Forelimb muscle (tissue), 1 donor: ENCODE measurements at regions not wholly inside any gene's neighbourhood (a gene's known extent, or its start where the extent isn't known, plus 50 kb on each side); places are given as distances from the start of the nearest gene placed in this dataset.
A peak's percentile ranks its signal among the peaks of the same experiment; 100 is the strongest.
"Not testable (repeated sequence)": the region's sequence is repeated elsewhere in the genome, so short reads cannot be mapped to it uniquely, and the experiment has no call there.

Source experiments
- DNase-seq: peaks from one replicate; pipeline ENCODE4 v3.0.0-alpha.2; 2013; ENCODE audit warnings: low read depth

GRCh38 chr22:40094485-40094884, 83.2 kb upstream of the TNRC6B start:
- no peak for DNase-seq

- not testable (repeated sequence) for DNase-seq
These were observed 77.8 kb upstream of the TNRC6B start for GRCh38 chr22:40099887-40100286.

DNA sequence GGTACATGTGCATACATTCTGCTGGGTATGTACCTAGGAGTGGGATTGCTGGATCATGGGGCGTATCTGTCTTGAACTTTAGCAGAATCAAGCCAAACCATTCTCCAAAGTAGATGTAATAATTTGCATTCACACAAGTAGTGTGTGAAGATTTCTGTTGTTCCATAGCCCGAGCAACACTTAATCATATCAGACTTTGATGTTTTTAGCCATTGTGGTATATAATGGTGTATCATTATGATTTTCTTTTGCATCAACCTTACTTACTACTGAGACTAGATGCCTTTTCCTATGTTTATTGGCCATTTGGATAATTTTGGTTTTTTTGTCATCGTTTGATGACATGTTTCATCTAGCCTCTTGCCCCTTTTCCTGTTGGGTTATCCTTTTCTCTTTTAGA, 72.0 kb upstream of the TNRC6B start:
- DNase-seq, result no peak

- no peak for DNase-seq
These were observed 70.5 kb upstream of the TNRC6B start for GRCh38 chr22:40107244-40107643.

- DNase-seq, result peak; percentile 72
These were observed 69.8 kb upstream of the TNRC6B start for GRCh38 chr22:40107851-40108378.

- no peak for DNase-seq
These were observed 69.3 kb upstream of the TNRC6B start for GRCh38 chr22:40108396-40108795.

DNA sequence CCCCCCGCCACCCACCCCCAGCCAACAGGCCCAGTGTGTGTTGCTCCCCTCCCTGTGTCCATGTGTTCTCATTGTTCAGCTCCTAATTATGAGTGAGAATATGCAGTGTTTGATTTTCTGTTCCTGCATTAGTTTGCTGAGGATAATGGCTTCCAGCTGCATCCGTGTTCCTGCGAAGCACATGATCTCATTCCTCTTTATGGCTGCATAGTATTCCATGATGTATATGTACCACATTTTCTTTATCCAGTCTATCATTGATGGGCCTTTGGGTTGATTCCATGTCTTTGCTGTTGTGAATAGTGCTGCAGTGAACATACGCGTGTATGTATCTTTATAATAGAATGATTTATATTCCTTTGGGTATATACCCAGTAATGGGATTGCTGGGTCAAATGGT, 68.8 kb upstream of the TNRC6B start:
- DNase-seq, result not testable (repeated sequence)

DNA sequence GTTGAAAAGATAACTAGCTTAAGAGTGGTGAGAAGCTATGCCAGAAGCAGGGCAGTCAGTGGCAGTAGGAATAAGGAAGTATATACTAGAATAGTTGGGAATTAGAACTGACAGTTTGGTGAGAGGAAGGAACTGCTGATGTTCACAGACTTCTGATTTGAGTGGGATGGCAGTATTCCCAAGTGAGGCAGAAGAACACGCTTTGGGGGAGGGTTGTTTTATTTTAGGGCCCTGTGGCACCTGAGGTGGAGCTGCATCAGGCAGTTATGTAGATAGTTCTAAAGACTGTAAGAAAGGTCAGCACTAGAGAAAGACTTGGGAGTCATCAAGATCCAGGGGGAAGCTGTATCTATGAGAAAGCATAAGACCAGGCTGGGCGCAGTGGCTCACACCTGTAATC, 66.3 kb upstream of the TNRC6B start:
- no peak for DNase-seq

GRCh38 chr22:40112595-40112994, 65.1 kb upstream of the TNRC6B start:
- DNase-seq, result no peak

DNA sequence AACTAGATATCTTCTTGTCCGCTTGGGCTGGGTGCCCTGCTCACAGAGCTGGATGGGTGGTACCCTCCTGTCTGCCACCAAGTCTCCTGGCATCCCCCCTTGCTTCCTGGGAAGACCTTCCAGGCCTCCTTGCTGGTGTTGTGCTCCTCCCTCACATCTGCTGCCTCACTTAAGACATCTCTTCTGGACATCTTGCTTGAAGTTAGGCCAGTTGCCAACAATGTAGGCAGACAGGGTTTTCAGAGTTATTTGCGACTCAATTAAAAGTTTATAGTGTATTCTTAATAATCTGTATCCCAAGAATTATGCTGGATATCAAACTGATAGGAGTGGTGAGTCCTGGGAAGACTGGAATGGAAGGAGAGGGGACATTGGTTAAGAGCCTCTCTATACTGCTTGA, 64.0 kb upstream of the TNRC6B start:
- no peak for DNase-seq

GRCh38 chr22:40114411-40114810, 63.3 kb upstream of the TNRC6B start:
- no peak for DNase-seq

GRCh38 chr22:40116496-40117200, 61.1 kb upstream of the TNRC6B start:
- DNase-seq, result no peak

DNA sequence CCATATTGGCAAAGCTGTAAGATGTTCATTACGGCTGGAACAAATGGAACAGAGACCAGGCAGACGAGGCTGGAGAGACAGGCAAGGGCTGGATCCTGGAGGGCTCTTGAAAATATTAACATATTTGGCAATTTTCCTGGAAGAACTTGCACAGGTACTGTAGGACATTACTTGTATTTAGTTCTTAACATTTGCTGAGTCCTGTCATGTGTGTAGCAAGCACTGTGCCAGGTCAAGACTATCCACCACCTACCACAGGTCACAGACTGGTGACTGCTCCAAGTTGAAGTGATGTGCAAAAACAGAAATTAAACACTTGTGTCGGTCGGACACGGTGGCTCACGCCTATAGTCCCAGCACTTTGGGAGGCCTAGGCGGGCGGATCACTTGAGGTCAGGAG, 58.7 kb upstream of the TNRC6B start:
- DNase-seq, result no peak

GRCh38 chr22:40120848-40121247, 56.9 kb upstream of the TNRC6B start:
- no peak for DNase-seq

DNA sequence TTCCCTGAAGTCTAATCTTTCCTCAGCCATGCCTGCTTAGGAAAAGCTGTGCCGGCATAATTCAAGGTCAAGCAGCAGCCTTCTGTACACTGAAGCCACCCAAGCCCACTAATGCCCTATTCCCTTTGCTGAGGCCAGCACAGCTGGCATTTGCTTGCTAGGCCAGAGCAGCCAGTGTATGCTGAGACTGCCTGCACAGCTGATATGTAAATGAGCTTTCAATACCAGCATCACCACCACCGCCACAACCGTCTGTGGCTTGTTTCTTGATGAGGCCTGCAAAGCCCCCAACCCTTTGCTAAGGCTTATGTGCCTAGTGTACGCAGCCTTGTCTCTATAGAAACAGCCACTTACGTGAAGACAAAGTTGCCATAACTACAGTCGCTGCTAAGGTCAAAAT, 56.3 kb upstream of the TNRC6B start:
- DNase-seq, result no peak

- no peak for DNase-seq
These were observed 54.9 kb upstream of the TNRC6B start for GRCh38 chr22:40122792-40123191.

- no peak for DNase-seq
These were observed 54.3 kb upstream of the TNRC6B start for GRCh38 chr22:40123387-40123786.
